ENCODE measurements at regions not wholly inside any gene's neighbourhood (a gene's known extent, or its start where the extent isn't known, plus 50 kb on each side); places are given as distances from the start of the nearest gene placed in this dataset.

GRCh38 chr18:34594266-34594665, 115.8 kb upstream of the DTNA start:
- no peak for TF ChIP-seq CTCF (conservative IDR thresholded peaks at IDR 0.05)
- no peak for TF ChIP-seq ZFX (IDR thresholded peaks at IDR 0.05)

Measured in C4-2B (cell line).